Epithelial cell of proximal tubule (primary cell): ENCODE measurements at regions not wholly inside any gene's neighbourhood (a gene's known extent, or its start where the extent isn't known, plus 50 kb on each side); places are given as distances from the start of the nearest gene placed in this dataset.

Experiments
- DNase-seq: peaks from one replicate; pipeline ENCODE4 v3.0.0-alpha.2; 2011; ENCODE audit warnings: low read depth
- H3K4me3 ChIP-seq: 2 replicates; pipeline ENCODE4 v1.5.1; 2011; ENCODE audit warnings: low read depth, mild to moderate bottlenecking, low read length
- TF ChIP-seq, protein P1 (sequence below): conservative IDR thresholded peaks from 2 replicates; pipeline ENCODE4 v1.5.1; 2012; ENCODE audit warnings: low read depth, mild to moderate bottlenecking, low read length

DNA sequence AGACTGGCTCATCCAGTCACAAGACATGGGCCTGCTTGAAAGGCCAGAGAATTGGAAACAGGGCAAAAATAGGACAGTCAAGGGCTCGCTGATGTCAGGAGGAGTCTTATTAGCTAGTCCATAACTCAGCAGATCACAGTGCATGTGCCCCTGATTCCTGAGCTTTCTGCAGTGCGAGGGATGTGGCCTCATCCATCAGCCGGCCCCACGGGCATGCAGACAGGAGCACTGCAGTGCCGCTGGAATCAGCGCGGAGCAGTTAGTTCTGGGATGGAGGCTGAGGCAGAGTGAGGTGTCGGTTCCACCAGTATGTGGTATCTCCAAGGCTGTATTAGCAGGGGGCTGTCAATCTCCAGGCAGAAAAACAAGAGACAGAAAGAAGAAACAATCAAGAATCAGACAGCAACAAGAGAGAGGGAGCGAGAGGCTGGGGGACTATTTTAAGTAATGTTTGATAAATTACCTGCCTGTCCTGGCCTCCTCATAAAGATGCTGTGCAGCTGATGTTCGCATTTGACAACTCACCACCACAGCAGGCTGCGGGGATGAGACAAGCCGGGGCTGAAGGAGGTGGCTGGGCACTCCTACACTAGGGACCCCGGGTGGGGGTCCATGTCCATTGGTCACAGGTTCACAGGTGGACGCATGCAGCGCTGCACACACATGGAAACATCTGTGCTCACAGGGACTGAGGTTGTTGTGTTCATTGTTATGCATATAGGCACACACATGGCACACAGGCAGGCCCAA is 167.2 kb downstream of the TRIM29 start:
- no peak overlapping the region for H3K4me3 ChIP-seq
- no peak for DNase-seq
- TF ChIP-seq, protein P1, sequence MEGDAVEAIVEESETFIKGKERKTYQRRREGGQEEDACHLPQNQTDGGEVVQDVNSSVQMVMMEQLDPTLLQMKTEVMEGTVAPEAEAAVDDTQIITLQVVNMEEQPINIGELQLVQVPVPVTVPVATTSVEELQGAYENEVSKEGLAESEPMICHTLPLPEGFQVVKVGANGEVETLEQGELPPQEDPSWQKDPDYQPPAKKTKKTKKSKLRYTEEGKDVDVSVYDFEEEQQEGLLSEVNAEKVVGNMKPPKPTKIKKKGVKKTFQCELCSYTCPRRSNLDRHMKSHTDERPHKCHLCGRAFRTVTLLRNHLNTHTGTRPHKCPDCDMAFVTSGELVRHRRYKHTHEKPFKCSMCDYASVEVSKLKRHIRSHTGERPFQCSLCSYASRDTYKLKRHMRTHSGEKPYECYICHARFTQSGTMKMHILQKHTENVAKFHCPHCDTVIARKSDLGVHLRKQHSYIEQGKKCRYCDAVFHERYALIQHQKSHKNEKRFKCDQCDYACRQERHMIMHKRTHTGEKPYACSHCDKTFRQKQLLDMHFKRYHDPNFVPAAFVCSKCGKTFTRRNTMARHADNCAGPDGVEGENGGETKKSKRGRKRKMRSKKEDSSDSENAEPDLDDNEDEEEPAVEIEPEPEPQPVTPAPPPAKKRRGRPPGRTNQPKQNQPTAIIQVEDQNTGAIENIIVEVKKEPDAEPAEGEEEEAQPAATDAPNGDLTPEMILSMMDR, result no peak

DNA sequence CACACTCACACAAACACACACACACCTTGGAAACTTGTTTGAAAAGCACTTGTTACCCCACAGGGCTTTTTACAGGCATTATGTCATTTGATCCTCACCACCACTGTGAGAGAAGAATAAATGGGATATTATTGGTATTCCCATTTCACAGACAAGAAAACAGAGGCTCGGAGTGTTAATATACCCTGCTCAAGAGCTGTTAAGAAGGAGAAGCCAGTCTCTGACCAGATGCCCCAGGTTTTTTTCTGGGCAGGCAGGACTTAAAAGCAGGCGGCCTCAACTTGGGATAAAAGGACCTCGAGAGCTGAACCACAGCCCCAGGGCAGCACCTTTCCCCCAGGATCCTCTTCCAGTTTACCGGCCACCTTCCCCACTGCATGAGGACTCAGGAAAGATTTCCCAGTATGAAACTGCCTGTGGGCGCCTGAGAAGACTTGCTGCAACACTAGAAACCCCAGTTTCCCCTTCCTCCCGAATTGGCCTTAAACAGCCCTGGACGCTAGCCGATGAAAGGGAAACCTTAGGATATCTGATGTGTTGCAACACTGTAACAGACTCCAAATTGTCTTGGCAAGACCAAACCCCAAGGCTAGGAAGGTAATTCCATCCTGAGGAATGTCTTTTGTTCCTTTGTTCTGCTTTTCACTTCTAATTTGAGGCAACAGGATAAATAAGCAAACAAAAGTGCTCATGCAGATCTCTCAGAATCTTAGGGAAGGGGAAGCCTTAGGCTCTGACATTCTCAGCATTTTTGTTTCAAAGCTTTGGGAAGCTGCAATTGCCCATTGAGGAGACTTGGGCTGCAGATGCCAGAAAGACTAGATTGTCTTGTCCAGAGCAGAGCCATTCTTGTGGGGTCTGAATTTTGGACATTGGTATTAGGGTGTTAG is 173.5 kb downstream of the TRIM29 start:
- DNase-seq, result no peak
- TF ChIP-seq, protein P1, result no peak
- no peak overlapping the region for H3K4me3 ChIP-seq

DNA sequence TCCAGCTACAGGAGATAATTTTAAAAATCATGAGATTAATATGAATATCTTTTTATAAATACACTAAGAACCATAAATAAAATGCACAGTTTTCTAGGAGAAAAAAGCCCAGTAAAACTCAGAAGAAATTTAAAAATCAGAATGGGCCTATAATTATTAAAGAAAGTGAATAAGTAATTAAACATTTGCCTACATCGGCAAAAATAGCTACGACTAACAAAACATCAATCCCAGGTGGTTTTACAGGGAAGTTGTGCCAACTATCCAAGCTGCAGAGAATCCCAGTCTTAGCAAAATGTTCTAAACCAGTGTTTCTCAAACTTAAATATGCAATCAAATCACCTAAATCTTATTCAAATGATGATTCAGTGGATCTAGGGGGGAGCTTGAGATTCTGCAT is 180.0 kb downstream of the TRIM29 start:
- TF ChIP-seq, protein P1, result no peak
- H3K4me3 ChIP-seq, result no peak overlapping the region
- DNase-seq, result no peak

DNA sequence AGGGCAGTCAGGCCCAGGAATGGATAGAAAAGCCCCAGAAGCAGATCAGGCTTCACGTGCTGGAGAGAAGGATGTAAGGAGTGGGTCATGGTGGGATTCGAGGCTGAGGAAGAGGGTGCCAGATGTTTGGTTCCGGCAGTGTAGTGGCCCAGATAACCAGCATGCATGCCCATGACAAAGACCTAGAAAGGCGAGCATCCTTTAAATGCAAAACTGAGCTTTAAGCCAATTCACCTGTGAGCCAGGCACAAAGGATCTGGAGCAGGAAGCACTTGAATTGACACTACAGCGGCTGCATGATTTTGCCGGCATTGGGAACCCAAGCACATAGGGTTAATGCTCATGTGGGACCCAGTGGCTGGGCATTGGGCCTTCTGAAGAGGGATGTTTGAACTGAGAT is 185.5 kb downstream of the TRIM29 start:
- no peak overlapping the region for H3K4me3 ChIP-seq
- TF ChIP-seq, protein P1, result no peak
- no peak for DNase-seq

DNA sequence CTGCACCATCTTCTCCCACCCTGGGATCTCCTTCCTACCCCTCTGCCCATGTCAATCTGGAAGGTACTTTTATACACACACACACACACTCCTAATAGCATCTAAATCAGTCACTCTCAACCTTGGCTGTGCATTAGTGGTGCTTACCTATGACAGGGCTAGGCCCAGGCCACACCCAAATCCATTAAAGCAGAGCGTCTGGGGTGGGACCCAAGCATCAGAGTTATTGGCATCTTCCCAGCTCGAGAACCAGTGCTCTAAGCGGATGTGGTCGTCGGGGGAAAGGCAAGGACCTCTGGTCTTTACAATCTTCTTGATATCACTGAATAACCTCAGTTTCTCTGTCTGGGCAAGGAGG is 194.6 kb downstream of the TRIM29 start:
- no peak overlapping the region for H3K4me3 ChIP-seq
- DNase-seq, result no peak
- TF ChIP-seq, protein P1, result no peak

DNA sequence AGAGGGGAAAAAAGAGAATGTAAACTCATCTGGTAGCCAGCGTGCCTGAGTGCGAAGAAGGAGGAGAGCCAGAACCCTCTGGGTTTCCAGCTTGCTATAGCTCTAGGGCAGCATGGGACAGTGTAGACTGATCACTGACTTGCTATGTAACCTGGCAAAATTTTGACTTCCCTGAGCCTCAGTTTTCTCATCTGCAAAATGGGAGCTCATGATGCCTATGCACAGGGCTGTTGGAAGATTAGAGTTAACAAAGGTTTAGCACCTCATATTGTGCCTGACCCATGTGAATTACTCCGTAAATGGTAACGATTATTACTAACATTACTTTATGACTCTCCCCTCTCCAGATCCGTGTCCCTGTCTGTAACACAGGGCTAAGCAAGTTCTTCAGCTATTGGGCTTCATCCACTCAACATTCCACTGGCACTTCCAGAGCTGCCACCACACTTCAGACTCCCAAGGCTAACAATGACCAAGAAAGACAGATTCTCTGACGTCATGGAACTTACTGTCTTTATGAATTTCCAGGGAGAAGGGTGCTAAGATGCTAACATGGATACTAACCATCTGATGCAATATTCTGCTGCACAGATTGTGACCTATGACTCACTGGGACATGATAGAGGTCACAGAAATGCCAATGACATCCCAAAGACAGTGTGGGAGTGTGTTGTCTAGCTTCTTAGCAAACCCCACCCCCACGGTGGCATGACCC is 195.2 kb downstream of the TRIM29 start:
- no peak overlapping the region for H3K4me3 ChIP-seq
- TF ChIP-seq, protein P1, result no peak
- no peak for DNase-seq
